Vagina (tissue), 2 donors: ENCODE measurements at regions not wholly inside any gene's neighbourhood (a gene's known extent, or its start where the extent isn't known, plus 50 kb on each side); places are given as distances from the start of the nearest gene placed in this dataset.

Source experiments
- DNase-seq, 2 donors: peaks; one replicate each; pipeline ENCODE4 v3.0.0-alpha.2; 2017; ENCODE audit errors: extremely low spot score in 2 of 2
- H3K27ac ChIP-seq: fragments of 200-600 bp; sonication (generic); one replicate; pipeline ENCODE4 v1.5.1; 2019
- H3K27me3 ChIP-seq: fragments of 200-600 bp; sonication (generic); one replicate; pipeline ENCODE4 v1.5.1; 2019
- H3K36me3 ChIP-seq, 2 donors: fragments of 200-600 bp; sonication (generic); one replicate each; pipeline ENCODE4 v1.5.1; 2017 to 2019
- H3K4me1 ChIP-seq: fragments of 200-600 bp; sonication (generic); one replicate; pipeline ENCODE4 v1.5.1; 2019
- H3K4me3 ChIP-seq, 2 donors: fragments of 200-600 bp; sonication (generic); 1 replicate in 1 of 2; 2 replicates in 1 of 2; pipeline ENCODE4 v1.5.1; 2016 to 2019
- H3K9me3 ChIP-seq: fragments of 200-600 bp; sonication (generic); one replicate; pipeline ENCODE4 v1.5.1; 2019
- CTCF ChIP-seq, 3 experiments: fragments of 450-650 bp in 2 of 3; fragments of 200-600 bp in 1 of 3; sonication (generic) in 1 of 3; IDR thresholded peaks; one replicate each; pipeline ENCODE4 v1.5.1; 2017 to 2019; ENCODE audit warnings: antibody characterized with exemption in 3 of 3, mild to moderate bottlenecking in 2 of 3, moderate library complexity in 2 of 3
- POLR2A ChIP-seq, 2 donors: fragments of 450-650 bp; IDR thresholded peaks; one replicate each; pipeline ENCODE4 v1.6.1; 2017; ENCODE audit warnings: antibody characterized with exemption in 2 of 2, mild to moderate bottlenecking in 2 of 2, moderate library complexity in 2 of 2
- POLR2AphosphoS5 ChIP-seq, 2 donors: sonication (generic); formaldehyde crosslinking; IDR thresholded peaks; one replicate each; pipeline ENCODE4 v1.9.0; 2017; ENCODE audit warnings: antibody characterized with exemption in 2 of 2, mild to moderate bottlenecking in 2 of 2, low read depth in 1 of 2; ENCODE audit not compliant: insufficient read depth in 1 of 2
- intact Hi-C: fragments of 100-400 bp; cut with DNase I; formaldehyde crosslinking; loops from one replicate; pipeline ENCODE4 v1.15.1; 2023

GRCh38 chr10:29826801-29827450 lies 192.2 kb upstream of the SVIL start:
- Histone ChIP-seq H3K9me3 (no peaks in the 10 kb centered on the region), H3K4me1 (peaks cover 28% of the 10 kb centered on the region), H3K27ac (no peak overlapping the region), H3K27me3 (no peaks in the 10 kb centered on the region), H3K36me3 (no peaks in the 10 kb centered on the region), H3K4me3 (no peak overlapping the region)
- TF ChIP-seq POLR2A (IDR thresholded peaks at IDR 0.05) (no peak), POLR2AphosphoS5 (IDR thresholded peaks at IDR 0.05; ENCODE audit: insufficient read depth in 1 of 2, low read depth in 1 of 2) (peak in 1 of 2 donors; percentile 41)
- no peak for DNase-seq
- intact Hi-C loops = no loop called here

GRCh38 chr10:29826221-29826620 lies 191.4 kb upstream of the SVIL start:
- Histone ChIP-seq H3K9me3 (no peaks in the 10 kb centered on the region), H3K4me3 (no peak overlapping the region), H3K27ac (no peak overlapping the region), H3K36me3 (no peaks in the 10 kb centered on the region), H3K4me1 (peaks cover 33% of the 10 kb centered on the region), H3K27me3 (no peaks in the 10 kb centered on the region)
- no peak for DNase-seq
- intact Hi-C loops = no loop called here
- TF ChIP-seq POLR2AphosphoS5 (IDR thresholded peaks at IDR 0.05; ENCODE audit: insufficient read depth in 1 of 2, low read depth in 1 of 2) = no peak

GRCh38 chr10:29823553-29824080 lies 188.8 kb upstream of the SVIL start:
- no peak for TF ChIP-seq CTCF (IDR thresholded peaks at IDR 0.05)
- no peak for TF ChIP-seq POLR2A (IDR thresholded peaks at IDR 0.05)
- no peak for TF ChIP-seq POLR2AphosphoS5 (IDR thresholded peaks at IDR 0.05; ENCODE audit: insufficient read depth in 1 of 2, low read depth in 1 of 2)
- no peaks in the 10 kb centered on the region for H3K9me3 ChIP-seq
- no peaks in the 10 kb centered on the region for H3K36me3 ChIP-seq
- no peak overlapping the region for H3K27ac ChIP-seq
- DNase-seq = no peak
- no peak overlapping the region for H3K4me3 ChIP-seq
- intact Hi-C loops = no loop called here
- peaks cover 34% of the 10 kb centered on the region for H3K4me1 ChIP-seq
- H3K27me3 ChIP-seq = no peaks in the 10 kb centered on the region

- H3K27me3 ChIP-seq = no peaks in the 10 kb centered on the region
- peak overlapping the region in 1 of 2 donors; percentile 1 for H3K4me3 ChIP-seq
- intact Hi-C loops = no loop called here
- no peaks in the 10 kb centered on the region for H3K36me3 ChIP-seq
- DNase-seq = no peak
- H3K4me1 ChIP-seq = peaks cover 18% of the 10 kb centered on the region
- no peak for TF ChIP-seq CTCF (IDR thresholded peaks at IDR 0.05)
- no peak for TF ChIP-seq POLR2A (IDR thresholded peaks at IDR 0.05)
- peak in 1 of 2 donors; percentile 68 for TF ChIP-seq POLR2AphosphoS5 (IDR thresholded peaks at IDR 0.05; ENCODE audit: insufficient read depth in 1 of 2, low read depth in 1 of 2)
- H3K27ac ChIP-seq = peak overlapping the region; percentile 34
- no peaks in the 10 kb centered on the region for H3K9me3 ChIP-seq
These were observed 186.2 kb upstream of the SVIL start for GRCh38 chr10:29820890-29821461.

GRCh38 chr10:29816801-29817558 lies 182.2 kb upstream of the SVIL start:
- Histone ChIP-seq H3K36me3 (no peaks in the 10 kb centered on the region), H3K4me3 (no peak overlapping the region), H3K4me1 (peaks cover 24% of the 10 kb centered on the region), H3K27ac (no peak overlapping the region), H3K27me3 (no peaks in the 10 kb centered on the region), H3K9me3 (no peaks in the 10 kb centered on the region)
- intact Hi-C loops = loop anchor here (10.0 kb wide), 1 partner anchor 82 kb away; no protein-coding TSS in a partner anchor
- no peak for DNase-seq
- TF ChIP-seq POLR2A (IDR thresholded peaks at IDR 0.05) (no peak), CTCF (IDR thresholded peaks at IDR 0.05) (no peak), POLR2AphosphoS5 (IDR thresholded peaks at IDR 0.05; ENCODE audit: insufficient read depth in 1 of 2, low read depth in 1 of 2) (no peak)
